HG03175 (cell line): ENCODE measurements at regions not wholly inside any gene's neighbourhood (a gene's known extent, or its start where the extent isn't known, plus 50 kb on each side); places are given as distances from the start of the nearest gene placed in this dataset.

Source experiments
- ATAC-seq: cut with Tn5 transposase; IDR thresholded peaks from one replicate; pipeline ENCODE4 v1.9.1; 2021; ENCODE audit warnings: mild to moderate bottlenecking, moderate library complexity; ENCODE audit not compliant: unreplicated experiment

DNA sequence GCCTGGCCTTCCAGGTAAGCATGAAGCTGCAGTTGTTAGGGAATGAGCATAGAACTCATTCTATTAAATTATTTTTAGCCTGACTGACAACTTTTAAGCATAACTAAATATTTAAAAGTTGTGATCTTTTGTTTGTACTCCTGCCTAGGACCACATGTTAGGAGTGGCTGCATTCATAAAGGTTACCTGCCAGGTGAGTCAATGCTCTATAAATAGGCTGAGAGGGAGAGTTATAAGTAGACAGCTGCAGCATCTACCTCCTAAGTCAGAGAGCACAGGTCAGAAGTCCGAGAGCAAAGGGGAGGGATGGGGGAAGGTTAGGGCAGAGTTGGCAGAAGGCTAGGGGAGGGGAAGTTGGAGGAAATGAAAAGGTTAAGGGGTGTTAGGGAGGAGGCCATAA, 292.4 kb upstream of the TLE4 start:
- ATAC-seq, result no peak

DNA sequence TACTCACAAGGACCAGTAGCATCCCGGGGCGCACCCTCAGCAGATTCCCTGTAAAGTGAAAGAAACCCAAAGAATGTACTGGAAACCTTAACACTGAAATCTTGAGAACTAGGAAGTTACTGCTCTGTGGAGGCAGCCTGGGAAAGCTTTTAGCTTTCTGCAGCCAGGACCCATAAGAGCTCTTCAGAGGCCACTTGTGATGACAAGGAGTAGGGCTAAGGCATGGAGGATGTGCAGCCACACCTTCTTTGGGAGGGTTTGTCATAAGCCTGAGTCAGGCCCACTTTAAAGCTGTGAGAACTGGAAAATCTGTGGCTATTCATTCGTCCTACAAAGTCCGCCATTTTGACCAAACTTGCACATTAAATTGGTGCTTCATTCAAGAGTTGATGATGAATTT, 291.1 kb upstream of the TLE4 start:
- ATAC-seq, result no peak

DNA sequence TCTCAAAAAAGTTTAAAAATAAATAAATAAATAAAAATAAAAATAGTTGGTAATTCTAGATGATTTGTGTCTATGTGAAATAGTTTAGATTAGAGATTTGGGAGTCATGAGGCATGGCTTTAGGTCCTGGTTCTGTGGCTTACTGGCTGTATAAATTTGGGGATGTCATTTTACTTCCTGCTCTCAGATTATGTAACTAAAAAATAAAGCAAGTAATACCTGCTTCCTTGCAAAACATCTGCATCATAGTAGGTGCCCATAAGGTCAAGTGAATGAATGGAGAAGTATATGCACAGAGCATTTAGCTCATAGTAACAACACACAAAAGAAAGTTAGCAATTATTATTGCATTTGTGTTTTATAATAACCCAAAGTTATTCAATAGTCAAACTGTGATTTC, 287.7 kb upstream of the TLE4 start:
- ATAC-seq, result no peak

DNA sequence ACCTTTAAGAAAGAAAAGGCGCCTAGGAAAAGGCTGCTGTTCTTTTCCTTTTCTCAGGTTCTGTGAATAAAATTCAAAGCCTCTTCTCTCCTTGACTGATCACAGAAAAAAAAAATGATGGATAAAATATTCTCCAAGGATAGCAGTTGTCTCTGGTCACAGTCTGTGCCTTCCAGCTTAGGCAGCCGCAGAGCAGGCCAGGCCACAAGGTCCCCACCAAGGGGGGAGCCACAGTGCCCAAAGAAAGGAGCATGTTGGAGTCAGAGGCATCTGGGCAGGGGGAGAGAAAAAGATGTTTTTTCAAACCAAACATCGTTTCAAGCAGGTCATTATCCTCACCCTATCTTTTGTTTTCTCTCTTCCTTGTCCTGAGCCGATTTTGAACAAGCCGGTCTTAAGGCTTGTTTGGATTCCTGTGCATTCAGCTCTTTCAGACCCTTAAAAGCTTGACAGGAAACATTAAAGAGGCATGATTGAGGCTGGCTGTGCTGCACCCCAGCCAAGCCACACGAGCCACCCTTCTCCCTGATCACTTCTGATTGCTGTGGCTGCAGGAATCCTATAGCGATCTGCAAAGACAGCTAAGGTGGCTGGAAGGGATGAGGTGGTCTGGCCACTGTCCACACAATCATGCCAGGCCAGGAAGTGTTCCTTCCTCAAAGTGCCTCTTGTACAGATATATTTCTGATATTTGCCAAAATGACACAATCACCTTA, 284.6 kb upstream of the TLE4 start:
- no peak for ATAC-seq

DNA sequence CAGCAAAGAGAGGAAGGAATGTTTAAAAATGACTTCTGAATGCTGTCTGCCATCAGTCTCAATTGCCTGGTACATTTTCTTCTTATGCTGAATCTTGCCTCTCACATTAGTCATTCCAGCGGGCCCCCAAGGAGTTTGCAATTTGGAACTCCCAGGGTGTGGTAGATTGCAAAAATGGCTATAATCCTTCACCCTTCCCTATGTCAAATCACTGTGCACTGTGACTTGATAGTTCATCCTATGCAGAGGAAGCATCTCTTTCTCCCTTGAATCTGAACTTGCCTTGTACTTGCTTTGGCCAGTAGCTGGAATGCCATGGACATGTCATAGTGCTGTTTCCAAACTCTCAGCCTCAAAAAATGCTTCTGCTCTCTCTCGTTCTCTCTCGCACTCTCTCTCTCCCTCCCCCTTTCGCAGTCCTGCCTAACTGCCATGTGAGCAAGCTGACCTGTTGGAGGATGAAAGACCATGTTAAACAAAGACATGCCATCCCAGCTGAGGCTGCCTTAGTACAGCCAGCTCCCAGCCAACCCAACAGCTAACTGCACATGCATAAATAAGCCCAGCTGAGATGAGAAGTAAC, 284.0 kb upstream of the TLE4 start:
- no peak for ATAC-seq

DNA sequence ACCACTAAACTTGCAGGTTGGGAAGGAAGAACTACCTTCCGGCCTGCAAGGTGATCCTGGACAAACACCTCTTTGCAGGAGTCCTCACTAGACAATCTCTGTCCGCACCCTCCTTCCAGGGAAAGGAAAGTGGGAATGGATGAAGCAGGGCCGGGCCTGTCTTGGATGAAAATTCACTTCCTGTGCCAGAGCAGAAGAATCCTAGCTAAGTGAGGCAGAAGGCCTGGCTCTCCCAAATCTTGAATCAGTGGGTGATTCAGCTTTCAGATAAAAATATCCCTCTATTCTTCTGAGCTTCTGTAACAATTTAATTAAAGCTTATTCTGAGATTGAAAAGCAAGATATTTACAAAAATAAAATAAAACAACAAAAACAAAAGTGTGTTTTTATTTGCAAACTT, 281.9 kb upstream of the TLE4 start:
- ATAC-seq, result no peak

DNA sequence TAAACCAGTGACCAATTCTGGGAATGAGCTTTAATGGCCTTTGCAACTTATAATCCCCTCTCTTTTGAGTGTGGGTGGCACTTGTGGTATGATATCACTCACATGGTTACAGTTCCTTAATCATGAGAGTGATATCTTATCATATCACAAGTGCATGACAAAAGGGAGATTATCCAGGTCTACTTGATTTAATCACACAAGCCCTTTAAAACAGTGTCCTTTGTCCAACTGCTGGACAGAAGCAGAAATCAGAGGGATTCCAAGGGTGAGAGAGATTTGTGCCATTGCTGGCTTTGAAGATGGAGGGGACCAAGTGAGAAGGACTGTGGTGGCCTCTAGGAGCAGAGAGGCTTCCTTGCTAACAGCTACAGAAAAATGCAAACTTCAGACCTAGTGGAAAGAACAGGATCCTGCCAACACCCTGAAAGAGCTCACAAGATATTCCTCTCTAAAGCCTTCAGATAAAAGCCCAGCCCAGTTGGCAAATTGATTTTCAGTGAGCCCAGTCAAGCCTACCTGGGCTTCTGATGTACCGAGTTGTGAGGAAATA, 279.0 kb upstream of the TLE4 start:
- no peak for ATAC-seq

DNA sequence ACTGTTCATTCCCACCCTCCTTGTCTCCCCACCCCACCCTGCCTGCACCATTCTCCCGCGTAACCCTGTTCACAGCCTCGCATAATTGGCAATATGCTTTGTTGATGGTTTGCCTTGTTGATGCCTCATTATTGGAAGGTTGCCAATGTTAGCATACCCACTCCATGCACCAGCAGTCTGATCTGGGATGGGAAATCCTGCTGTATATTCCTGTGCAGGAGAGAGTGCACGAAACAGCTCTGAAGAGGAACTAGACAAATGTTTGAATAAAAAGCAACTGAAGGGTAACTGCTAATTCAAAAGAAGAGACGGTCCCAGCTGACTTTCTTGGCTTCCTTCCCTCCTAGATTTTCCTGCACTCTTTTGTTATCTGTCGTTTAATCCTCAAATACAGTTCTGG, 271.7 kb upstream of the TLE4 start:
- ATAC-seq, result no peak

DNA sequence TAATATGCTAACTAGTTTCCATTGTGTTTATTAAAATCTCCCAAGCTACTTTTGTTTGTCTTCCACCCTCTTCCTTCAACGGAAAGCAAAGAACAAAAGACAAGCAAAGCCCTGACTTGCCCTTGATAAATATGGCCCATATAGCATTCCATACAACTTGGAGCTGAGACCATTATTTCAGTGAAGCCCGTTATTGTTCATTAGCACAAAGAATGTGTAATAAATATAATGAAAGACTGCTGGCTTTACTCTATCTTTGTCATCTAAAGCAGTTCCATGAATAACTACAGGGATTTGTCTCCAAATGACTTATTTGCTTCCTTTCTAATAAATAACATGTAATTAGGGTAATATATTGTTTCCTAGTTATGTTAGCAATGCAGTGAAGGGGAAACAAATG, 270.7 kb upstream of the TLE4 start:
- no peak for ATAC-seq

DNA sequence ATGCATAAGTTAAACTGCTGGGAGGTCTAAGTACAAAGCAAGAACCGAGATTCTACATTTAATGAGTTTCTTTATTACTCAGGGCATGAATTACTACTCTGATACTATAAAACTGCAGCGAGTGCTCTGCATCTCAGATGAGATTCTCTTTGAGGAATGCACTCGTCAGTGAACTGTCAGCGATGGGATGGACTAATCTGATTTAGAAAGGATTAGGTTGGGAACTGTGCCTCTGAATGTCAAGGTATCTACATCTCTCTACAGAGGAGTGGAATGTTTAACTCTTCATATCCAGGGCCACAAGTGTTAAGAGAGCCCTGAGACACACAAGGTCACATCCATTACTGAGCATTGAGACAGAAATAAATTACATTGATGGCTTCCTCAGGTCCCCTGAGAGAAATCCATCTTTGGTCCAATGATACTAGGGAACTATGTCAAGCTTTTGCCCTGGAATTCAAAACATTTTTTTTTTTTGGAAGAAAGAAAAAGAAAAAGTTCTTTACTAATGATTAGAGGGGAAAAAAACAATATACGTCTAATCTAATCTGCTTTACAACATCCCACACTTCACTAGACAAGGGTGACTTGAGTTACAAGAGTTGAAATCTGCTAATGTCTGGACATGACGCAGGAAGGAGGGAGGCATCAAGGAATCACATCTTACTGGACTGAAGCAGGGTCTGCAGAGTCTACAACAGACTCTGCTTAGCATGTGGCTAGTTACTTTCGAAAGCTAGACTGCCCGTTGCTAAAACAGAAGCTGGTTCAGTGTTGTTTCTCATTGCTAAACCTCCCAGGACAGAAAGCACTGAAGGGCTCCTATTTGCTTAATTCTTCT, 270.0 kb upstream of the TLE4 start:
- no peak for ATAC-seq

DNA sequence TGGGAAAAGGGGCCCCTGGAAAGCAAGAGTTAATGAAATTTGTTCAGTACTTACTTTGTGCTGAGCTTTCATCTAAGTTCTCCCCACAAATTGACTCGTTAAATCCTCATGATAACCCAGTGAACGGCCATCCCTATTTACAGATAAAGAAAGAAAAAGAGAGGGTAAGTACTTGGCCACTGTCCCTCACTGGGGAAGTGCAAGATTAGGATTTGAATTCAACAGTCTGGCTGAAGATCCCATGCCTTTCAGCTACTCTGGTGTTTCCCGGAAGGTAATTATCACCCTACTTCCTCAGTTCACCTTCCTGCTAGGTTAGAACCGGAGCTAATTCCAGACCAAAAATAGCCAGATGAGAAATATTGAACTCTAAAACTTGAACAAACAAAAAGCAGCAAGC, 269.2 kb upstream of the TLE4 start:
- ATAC-seq, result no peak

DNA sequence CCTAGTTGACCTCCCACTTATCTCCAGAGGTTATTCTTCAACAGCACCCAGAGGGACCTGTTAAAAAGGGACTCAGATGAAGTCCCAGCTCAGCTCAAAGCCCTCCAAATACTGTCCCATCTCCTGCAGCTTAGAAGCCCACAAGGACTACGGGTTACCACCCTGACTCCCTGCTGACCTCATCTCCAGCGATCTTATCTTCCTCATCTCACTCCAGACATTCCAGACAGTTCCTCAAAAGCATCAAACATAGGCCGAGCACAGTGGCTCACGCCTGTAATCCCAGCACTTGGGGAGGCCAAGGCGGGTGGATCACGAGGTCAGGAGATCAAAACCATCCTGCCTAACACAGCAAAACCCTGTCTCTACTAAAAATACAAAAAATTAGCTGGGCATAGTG, 263.8 kb upstream of the TLE4 start:
- ATAC-seq, result no peak

DNA sequence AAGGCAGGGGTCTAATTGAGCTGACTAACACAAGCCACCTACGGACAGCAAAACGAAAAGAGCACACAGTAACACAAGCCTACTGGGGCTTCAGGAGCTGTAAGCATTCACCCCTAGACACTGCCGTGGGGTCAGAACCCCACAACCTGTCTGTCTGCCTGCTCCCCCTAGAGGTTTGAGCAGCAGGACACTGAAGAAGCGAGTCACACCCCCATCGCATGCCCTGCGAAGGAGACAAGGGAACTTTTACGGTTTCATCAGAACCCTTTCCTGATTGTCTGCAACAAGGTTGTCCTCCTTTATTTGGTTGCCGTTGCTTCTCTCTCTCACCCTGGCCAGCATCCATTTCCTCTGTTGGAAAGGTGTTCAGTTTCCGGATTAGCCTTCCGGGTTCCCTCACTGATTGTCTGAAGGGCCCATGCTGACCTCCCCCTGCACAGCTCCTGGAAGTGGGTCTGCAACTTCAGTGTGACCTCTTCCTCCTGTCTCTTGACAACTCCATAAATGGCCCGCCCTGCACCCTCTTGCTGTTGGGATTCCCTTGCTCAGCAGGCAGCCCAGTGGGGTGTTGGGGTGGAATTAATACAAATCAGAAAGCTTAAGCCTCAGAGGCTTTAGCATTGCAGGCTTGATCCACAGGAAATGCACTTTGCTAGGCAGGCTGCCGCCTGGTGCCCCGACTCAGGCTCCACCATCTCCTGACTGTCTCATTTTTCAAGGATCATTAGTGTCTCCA, 258.9 kb upstream of the TLE4 start:
- no peak for ATAC-seq

DNA sequence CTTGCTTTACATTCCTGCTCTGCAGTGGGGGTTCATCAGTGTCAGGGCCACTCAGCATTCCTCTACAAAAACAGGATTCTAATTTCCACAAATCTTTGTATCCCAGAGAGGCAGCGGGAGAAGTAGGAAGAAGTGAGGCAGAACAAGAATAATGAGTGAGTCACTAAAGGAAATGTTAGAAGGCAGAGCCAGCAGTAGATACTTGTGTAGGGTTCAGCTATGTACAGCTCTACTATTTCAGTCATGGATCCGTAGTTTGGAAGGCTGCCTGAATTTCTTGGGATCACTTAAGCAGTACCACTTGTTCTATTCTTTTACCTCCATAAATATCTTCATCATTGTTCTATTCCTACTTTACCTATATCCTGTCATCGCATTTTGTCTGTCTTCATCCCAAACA, 246.3 kb upstream of the TLE4 start:
- ATAC-seq, result no peak

DNA sequence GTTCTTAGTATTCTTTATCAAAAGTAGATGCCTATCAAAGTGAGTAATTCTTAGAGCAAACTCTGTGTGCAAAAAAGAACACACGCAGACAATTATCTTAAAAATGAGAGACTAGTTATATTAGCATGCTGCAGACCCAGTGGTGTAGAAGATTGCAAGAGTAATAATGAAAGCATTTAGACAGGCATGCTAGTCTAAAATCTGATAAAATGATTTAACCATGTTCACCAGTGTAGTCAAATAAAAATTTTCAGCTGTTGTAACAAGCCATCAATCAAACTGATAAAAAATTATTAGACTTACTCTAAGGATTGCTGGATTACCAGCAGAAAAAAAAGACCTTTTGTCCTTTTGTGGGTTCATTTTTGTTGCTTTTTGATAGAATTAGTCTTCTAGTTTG, 241.9 kb upstream of the TLE4 start:
- no peak for ATAC-seq

DNA sequence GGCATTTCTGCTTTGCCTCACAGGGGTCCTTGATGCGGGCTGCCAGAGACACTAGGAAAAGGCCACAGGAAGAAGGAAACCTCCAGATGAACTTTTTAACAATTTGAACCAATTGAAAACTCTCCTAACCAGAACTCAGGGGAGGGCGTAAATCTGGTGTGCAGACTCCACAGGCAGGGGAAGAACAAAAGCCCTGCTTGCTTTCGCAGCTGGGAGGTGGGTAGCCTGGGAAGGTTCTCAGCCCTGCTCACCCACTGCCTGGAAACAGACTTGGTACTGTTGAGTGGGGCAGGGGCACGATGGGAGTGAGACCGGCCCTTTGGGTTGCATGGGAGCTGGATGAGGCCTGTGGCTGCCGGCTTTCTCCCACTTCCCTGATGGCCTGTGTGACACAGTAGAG, 237.8 kb upstream of the TLE4 start:
- ATAC-seq, result no peak

DNA sequence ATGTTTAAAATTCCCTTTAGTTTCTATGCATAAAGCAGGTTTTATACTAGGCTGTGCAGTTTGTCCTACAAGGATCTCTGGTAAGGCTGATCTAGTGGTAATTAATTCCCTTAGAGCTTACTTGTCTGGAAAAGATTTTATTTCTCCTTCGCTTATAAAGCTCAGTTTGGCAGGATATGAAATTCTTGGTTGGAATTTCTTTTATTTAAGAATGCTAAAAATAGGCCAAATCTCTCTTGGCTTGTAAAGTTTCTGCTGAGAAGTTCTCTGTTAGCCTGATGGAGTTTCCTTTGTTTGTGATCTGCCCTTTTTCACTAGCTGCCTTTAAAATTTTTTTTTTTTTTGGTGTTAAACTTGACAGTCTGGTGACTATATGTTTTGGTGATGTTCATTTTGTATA, 237.1 kb upstream of the TLE4 start:
- no peak for ATAC-seq

DNA sequence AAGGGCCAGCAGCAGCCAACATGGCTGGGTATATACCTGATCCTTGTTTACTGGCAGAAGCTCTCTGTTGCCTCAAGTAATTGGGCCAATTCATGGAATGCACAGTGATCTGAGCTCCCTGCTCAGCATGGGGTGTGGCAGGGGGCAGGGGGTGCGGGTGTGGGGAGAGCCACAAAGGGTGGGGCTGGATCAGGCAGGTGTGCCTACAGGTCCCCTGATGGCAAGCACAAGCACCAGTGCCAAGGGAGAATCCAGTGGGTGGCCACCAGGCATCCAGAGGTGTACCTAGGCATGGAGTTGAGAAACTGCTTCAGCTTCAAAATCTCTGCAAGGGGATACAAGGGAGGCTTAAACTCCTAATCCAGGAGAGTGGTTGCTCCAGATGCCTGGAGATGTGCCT, 235.8 kb upstream of the TLE4 start:
- ATAC-seq, result no peak

DNA sequence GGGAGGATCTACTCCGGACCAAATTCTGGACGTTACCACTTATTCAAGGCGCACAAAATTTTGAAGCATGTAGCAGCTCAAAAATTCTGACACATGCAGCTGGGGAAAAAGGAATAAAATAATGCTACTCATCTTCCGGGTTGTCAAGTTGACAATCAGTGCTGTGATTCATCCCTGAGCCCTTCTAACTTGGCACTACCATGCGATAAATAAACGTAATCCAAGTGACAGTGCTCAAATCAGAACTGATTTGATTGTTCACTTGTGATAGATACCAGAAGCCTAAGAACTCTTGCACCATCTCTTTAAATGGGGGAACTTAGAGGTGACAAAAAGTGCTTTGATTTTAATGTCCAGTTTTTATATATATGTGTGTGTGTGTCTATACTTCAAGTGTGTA, 230.2 kb upstream of the TLE4 start:
- ATAC-seq, result no peak

DNA sequence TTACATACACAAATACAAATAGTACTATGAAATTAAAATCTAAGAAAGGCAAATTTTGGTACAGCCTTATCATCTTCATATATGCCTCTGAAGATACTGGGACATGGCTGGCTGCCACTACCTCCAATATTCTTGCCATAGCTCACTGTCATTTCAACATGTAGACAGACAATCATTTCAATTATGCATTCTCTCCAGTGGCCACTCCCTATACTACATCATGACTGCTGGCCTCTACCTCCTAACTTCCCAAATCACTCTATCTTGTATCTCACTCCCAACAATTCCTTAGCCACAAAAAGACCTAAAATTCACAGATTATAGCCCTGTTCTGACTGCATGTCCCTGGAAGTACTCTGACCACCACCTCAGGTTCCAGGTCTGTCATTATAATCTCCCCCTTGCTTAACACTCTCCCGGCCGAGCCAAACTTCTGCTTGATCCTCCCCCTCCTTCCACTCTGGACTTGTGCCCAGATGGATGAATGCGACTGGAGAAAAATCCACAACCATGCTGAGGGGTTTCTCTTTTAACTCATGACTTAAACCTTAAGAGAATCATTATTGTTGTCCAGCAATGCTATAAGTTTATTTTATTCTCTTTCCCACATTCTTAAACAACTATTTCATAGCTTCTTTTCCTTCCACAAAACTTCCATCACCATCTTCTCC, 225.3 kb upstream of the TLE4 start:
- ATAC-seq, result no peak

DNA sequence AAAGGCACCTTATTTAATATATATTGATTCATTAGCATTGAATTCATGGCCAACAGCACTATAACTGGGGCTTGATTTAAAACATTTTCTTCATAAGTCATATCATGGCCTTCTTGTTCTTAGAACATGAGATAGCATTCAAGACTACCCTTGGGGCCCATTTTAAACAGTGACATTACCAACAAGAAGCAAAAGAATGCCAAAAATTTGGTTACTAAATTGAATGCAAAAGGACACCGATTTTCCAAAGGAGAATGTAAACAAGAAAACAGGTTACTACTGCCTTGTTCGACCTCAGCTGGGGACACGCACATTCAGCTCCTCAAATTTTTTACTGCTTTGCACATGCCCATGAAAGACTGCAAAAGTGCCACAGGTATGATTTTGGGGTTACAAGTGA, 219.4 kb upstream of the TLE4 start:
- ATAC-seq, result no peak
